T-helper 9 cell (primary cell): ENCODE measurements at regions not wholly inside any gene's neighbourhood (a gene's known extent, or its start where the extent isn't known, plus 50 kb on each side); places are given as distances from the start of the nearest gene placed in this dataset.

ENCODE experiments used
- DNase-seq: peaks from one replicate; pipeline ENCODE4 v3.0.0-alpha.2; 2020

- no peak for DNase-seq
These were observed 95.4 kb downstream of the LSM3 start for GRCh38 chr3:14273901-14274611.

DNA sequence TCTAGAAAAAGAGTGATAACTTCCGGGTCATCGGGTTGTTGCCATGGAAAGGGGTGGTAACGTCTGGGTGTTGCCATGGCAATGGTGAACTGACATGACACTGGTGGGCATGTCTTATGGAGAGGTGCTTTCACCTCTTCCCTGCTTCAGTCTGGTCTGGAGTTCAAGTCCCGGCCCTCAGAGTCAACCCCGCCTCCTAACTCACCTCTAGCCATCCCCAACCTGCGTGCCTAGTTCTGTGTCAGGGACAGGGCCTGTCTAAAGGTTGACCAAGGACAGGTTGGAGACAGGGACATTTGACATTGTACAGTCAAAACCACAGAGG is 96.0 kb downstream of the LSM3 start:
- DNase-seq, result no peak

- DNase-seq, result no peak
These were observed 96.7 kb downstream of the LSM3 start for GRCh38 chr3:14274999-14275961.

DNA sequence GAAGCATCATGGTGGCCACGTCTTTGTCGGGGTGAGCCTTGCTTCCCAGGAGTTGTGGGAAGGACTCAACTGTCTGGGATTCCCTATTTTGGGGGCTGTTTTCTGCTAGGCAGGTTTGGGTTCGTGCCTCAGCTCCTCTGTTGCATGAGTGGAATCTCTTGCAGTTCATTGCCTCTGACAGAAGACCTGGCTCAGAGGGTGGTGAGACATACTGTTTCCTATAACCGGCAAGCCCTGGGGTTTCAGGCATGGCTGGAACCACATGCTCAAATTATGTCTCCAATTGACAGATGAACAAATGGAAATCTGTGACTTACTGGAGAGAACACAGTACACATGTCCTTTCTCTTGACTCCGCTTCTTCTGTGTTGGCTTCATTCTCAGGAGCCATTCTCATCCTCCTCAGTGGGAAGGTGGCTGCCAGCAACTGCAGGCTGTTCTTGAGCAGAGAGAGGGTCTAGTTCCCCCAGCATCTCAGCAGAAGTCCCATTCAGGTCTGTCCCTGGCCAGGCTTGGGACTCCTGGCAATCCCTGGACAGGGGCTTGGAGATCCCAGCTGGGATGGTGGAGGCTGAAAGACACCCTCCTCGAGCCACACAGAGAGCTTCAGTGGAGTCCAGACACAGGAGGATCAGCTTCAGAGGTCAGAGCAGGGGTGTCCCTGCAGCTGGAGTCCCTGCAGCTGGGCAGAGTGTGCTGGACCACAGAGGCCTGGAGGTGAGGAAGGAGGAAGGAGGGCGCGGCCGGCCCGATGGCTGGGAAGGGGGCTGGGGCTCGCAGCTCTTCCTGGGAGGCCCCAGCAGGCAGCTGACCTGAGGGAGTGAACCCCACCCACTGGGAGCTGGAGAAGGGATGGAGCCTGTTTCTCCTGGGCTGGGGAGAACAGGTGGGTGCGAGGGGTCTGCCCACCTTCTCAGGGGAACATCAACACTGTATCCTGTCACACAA is 97.6 kb downstream of the LSM3 start:
- no peak for DNase-seq

- DNase-seq, result no peak
These were observed 98.9 kb downstream of the LSM3 start for GRCh38 chr3:14277557-14277956.

GRCh38 chr3:14278265-14278798 is 99.7 kb downstream of the LSM3 start:
- DNase-seq, result no peak

DNA sequence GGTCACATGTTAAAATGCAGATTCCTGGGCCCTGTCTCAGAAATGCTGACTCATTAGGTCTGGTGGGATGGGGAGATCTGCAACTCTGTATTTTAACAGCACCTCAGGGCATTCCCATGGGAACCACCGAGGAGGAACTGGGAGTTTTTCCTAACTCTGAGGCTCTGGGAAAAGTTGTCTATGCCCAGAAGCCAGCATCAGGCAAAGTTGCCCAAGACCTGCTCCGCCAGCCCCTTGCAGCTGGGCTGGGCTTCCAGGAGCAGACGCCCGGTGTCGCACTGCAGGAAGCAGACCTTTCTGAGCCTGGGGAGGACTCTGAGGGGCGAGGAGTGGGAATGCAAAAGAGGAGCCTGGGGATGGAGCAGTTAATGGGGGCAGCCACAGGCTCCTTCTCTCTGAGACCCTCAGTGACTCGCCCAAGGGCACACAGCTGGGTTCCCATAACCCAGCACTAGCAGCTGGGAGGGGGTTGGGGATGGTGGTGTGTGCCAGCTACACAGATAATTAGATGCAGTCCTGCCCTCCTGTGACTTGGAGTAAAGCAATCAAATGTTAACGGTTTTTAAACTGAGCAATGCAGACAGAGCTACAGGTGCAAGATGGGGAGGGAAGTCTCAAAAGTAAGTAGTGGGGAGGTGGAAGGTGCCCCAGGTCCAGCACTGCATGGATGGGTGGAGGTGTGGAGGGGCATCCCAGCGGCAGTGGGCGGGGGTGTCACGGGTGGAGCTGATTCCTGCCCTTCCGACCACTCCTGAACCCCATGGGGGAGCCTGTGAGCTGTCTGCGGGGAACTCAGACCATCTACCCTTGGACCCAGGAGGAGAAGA is 100.4 kb downstream of the LSM3 start:
- no peak for DNase-seq

GRCh38 chr3:14279626-14280061 is 101.0 kb downstream of the LSM3 start:
- DNase-seq, result no peak

DNA sequence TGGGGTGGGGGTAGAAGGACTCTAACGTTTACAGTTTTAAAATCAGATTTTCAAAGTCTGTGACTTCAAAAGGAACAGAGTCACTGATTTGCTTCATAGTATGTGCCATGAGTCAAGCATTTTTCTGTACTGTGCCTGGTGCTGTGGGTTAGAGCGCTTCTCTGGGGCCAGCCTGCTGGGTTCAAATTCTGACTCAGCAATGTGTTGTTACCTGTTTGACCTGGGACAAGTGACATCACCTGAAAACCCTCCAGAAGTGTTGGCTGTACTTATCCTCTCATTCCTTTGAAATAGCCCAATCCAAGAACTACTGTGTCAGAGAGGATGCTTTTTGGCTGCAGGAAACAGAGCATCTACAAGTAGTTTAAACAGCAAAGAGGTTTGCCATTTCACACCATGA is 101.7 kb downstream of the LSM3 start:
- DNase-seq, result no peak

DNA sequence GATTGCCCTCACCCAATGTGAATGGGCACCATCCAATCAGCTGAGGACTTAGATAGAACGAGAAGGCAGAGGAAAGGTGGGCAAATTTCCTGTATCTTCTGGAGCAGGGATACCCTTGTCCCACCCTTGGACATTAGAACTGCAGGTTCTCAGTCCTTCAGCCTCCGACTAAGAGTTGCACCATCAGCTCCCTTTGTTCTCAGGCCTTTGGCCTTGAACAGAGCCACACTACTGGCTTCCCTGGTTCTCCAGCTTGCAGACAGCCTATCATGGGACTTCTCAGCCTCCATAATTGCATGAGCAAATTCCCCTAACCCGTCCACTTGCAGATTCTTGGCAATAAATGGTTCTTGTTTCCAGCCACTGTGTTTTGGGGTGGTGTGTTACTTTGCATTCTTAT is 102.4 kb downstream of the LSM3 start:
- no peak for DNase-seq

DNA sequence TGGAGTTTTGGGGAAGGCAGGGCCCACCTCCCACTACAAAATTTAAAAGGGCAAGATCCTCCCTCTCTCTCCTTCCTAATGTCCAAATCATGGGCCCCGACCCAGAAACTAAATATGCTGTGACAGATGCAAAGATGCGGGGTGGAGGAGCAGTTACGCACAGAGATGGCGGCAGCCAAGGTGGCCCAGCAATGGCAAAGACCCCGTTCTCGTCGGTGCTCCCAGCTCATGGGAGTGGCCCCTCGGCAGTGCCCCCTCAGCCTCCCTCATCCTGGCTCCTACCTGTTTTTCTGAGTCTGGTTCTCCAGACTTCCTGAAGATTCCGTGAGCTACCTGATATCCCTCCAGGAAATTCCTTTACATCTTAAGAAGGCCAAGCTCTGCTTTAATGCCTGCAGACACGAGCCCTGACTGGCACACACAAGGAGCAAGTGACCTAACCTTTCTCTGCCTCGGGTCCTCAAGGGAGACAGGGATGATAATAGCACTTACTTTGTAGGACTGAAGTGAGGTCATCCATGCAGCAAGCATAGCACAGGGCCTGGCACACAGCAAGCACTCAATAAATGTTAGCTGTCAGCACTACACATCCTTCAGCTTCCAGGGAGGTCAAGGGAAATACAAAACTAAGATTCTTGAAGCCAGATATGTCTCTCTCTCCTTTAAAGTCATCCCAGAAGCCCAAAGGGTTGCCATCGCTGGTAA is 103.5 kb downstream of the LSM3 start:
- DNase-seq, result no peak

GRCh38 chr3:14282706-14283075 is 104.1 kb downstream of the LSM3 start:
- DNase-seq, result no peak

DNA sequence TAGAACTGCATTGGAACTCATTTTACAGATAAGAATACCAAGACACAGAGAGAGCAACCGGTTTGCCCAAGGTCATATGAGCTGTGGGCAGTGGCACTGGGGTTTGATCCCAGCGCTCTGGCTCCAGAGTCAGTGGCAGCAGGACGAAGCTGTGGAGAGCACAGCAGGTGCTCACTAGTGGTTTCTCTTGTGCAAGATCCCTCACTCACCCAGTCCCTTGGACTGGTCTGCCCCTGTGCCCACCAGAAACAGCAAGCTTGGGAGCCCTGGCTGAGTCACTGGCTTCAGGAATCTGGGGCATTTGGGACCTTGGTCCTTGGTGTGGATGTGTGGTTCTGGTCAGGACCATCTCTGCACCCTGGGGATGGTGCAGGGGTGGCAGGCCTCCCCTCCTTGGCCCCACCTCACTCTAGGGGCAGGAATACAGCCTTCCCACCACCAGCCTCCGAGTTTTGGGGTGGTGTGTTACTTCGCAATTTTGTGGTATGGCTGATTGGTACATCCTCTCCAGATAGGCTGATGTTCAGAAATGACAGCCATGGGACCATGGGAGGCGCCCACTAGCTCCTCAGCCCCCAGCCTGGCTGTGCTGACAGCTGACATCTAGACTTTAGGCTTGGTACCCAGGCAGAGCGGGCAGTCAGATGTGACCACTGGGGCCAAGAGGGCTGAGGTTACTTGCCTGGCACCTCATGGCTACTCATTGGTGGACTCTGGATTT is 104.6 kb downstream of the LSM3 start:
- no peak for DNase-seq

DNA sequence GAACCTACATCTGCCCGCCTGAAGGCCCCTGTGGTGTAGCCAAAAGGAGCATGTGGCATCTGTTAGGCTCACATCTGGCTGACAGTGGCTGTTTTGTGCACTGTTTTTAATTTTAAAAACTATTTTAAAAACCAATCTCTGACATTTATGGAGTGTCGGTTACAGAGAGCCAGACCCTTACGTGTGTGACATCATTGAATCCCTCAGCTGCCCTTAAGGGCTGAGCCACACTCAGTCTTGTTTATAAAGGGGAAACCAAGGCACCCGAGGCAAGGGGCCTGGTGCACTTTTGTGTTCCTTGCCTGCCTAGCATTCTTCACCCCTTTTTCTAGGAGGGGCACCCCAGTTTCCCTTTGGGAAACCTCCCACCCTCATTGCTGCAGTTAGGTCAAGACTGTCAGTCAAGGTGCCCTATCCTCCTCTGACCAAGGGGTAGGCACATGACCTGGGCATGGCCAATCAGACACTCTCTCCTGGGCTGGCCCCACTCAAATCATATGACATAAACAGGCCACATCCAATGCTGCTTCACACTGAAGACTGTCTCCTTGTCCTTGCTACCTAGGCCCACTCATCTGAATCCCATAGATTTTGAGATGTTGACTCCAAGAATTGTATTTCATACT is 105.3 kb downstream of the LSM3 start:
- no peak for DNase-seq

- no peak for DNase-seq
These were observed 106.3 kb downstream of the LSM3 start for GRCh38 chr3:14284694-14285547.

DNA sequence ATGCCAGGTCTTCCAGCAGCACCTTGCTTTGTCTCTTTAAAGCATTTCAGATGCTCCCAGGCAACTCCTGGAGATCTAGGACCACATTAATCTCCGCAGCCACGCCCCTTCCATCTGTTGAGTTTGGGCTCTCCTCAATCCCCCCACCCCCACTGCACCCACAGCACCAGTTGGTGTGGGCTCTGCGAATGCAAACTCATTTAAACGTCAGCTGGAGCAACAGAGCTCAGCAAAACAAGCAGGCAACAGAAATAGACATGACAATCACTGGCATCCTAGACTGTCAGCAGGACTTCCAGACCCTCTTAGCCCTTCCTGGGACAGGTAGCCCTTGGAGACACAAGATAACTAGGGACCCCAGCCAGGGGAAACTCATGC is 106.9 kb downstream of the LSM3 start:
- DNase-seq, result no peak

DNA sequence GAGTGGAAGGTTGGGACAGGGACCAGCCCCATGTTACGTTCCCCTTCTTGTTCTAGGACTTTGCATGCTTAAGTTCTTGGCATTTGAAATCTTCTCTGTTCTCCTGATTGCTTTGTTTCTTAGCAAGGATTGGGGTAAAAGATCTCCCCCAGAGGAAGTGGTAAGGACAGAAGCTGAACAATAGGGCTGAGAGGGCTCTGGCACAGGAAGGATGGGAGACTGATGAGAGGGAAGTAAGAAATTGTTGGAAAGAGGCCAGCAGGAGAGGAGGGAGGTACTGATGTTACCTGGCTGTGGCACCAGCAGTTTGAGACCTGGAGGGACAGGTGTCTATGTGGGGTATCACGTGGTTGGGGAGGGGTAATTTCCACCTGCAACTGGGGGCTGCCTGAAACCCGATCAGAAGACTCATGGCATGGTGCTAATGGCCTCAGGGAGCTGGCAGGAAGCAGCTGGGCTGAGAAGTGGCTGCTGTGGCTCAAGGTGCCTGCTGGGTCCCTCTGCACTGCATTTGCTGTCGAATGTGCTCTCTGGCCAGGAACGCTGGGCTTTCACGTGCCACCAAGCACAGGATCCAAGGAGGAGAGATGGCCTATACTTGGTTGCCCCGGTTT is 108.4 kb downstream of the LSM3 start:
- no peak for DNase-seq

DNA sequence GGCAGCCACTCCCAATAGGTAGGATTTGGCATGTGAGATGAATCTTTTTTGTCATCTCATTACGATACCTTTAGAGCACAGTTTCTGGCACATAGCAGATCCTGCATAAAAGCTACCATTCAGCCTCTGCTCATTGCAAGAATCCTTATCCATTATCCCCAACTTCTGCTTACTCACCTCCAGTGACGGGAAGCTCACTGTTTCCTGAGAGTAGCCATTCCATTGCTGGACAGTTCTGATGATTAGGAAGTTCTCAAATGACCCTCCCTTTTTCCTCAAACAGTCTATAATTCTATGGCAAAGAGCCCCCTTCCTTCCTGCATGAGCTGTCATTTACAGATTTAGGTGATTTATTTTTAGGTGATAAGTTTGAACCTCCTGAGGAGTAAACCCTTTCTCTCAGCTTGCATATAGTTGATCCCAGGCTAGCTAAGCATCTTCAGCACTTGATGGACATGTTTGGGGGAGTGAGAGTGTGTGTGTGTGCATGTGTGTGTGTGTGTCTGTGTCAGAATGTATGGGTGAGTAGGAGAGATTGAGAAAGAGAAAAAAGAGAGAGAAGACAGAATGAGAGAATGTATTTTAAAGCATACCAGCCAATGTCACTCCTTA is 109.7 kb downstream of the LSM3 start:
- DNase-seq, result no peak
